Activated T-helper 1 cell treated with anti-CD3 and anti-CD28 coated beads, Interleukin-12 subunit alpha, Interleukin-12 subunit beta, Interleukin-2, Interleukin-4 antibody, amounts not matched to agents 30 ng/mL and 10 ng/mL and 1 ng/mL, durations not matched to agents 14 hours and 24 hours and 36 hours (primary cell): ENCODE measurements at regions not wholly inside any gene's neighbourhood (a gene's known extent, or its start where the extent isn't known, plus 50 kb on each side); places are given as distances from the start of the nearest gene placed in this dataset.

Experiments
- DNase-seq: peaks from one replicate; pipeline ENCODE4 v3.0.0; 2021; ENCODE audit warnings: low spot score
- H3K27ac Mint-ChIP-seq: one replicate; pipeline ENCODE4 v1.8.0; 2021; ENCODE audit warnings: mild to moderate bottlenecking, mixed read lengths
- H3K27me3 Mint-ChIP-seq: one replicate; pipeline ENCODE4 v1.8.0; 2022; ENCODE audit warnings: mild to moderate bottlenecking, moderate library complexity, mixed read lengths; ENCODE audit not compliant: insufficient read depth
- H3K36me3 Mint-ChIP-seq: one replicate; pipeline ENCODE4 v1.8.0; 2021; ENCODE audit warnings: low read depth, mixed read lengths
- H3K4me1 Mint-ChIP-seq: one replicate; pipeline ENCODE4 v1.8.0; 2021; ENCODE audit warnings: low read depth, mixed read lengths
- H3K4me3 Mint-ChIP-seq: one replicate; pipeline ENCODE4 v1.8.0; 2021; ENCODE audit warnings: mild to moderate bottlenecking, moderate library complexity, mixed read lengths
- H3K9me3 Mint-ChIP-seq: one replicate; pipeline ENCODE4 v1.8.0; 2021; ENCODE audit warnings: mixed read lengths
- intact Hi-C: fragments of 100-400 bp; cut with micrococcal nuclease; formaldehyde crosslinking; loops from one replicate; pipeline ENCODE4 v1.15.1; 2024

DNA sequence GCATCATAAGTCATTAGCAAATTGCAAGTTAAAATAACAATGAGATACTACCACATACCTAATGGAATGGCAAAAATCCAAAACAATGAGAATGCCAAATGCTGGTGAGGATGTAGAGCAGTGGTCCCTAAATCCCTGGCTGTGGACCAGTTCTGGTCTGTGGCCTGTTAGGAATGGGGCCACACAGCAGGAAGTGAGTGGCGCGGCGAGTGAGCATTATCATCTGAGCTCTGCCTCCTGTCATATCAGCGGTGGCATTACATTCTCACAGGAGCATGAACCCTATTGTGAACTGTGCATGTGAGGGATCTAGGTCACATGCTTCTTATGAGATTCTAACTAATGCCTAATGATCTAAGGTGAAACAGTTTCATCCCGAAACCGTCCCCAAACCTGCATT, 1694.4 kb downstream of the EFNB2 start:
- H3K27me3 Mint-ChIP-seq, result no peaks in the 10 kb centered on the region
- intact Hi-C loops, result no loop called here
- H3K36me3 Mint-ChIP-seq, result no peaks in the 10 kb centered on the region
- no peak for DNase-seq
- H3K9me3 Mint-ChIP-seq, result no peaks in the 10 kb centered on the region
- H3K4me3 Mint-ChIP-seq, result no peak overlapping the region
- no peaks in the 10 kb centered on the region for H3K4me1 Mint-ChIP-seq
- H3K27ac Mint-ChIP-seq, result no peak overlapping the region

DNA sequence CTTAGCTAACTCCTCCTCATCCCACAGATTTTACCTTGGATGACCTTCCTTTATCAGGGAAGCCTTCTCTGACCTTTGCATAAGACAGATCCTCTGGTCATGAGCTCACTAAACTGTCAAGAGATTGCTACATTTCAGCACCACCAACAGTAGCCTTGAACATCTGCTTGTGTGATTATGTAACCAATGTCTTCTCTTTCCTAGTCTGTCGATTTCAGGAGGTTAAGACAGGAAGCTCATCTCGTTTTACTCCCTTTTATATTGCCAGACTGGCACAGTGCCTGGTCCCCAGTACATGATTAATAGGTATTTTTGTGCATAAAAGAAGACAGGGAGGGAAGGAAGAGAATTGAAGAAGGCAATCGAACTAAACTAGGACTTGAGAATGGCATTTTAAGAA, 1697.7 kb downstream of the EFNB2 start:
- no peak overlapping the region for H3K27ac Mint-ChIP-seq
- DNase-seq, result no peak
- H3K36me3 Mint-ChIP-seq, result no peaks in the 10 kb centered on the region
- H3K4me3 Mint-ChIP-seq, result no peak overlapping the region
- H3K4me1 Mint-ChIP-seq, result no peaks in the 10 kb centered on the region
- H3K9me3 Mint-ChIP-seq, result no peaks in the 10 kb centered on the region
- H3K27me3 Mint-ChIP-seq, result no peaks in the 10 kb centered on the region
- intact Hi-C loops, result no loop called here

DNA sequence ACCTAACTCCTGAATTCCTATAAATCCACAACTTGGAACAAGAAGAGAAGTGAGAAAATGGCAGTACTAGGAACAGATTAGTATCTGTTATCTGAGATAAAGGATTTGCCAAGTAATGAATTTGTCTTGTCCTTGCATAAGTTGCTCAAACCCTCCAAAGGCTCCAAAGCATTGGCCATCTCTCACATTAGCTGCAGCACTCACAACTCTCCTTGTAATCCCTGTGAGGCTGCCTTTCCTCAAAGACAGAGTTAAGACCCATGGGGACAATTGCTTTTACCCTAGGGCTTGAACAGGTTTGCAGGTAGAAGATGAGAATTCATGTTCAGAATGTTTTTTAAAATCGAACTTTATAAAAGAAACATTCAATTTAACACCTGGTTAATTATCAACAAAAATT, 1702.2 kb downstream of the EFNB2 start:
- no peak overlapping the region for H3K4me3 Mint-ChIP-seq
- H3K36me3 Mint-ChIP-seq, result no peaks in the 10 kb centered on the region
- H3K27me3 Mint-ChIP-seq, result no peaks in the 10 kb centered on the region
- DNase-seq, result no peak
- H3K27ac Mint-ChIP-seq, result no peak overlapping the region
- intact Hi-C loops, result no loop called here
- H3K4me1 Mint-ChIP-seq, result no peaks in the 10 kb centered on the region
- H3K9me3 Mint-ChIP-seq, result no peaks in the 10 kb centered on the region

DNA sequence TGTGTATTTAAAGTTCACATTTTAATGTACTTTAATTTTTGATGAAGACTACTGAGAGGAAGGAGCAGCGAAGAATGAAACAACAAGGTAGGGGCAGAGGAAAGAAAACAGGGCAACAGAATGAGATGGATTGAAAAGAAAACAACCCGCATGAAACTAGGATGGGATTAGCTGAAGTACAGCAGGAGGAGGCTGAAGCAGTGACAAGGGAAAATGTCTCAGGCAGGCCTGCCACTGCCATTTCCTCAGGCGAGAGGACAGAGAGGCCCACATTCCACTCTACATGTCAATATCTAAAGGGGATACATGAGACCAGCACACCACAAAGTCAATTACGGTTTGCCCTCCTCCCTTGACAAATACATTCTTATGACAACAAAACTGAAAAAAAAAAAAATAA, 1703.2 kb downstream of the EFNB2 start:
- Mint-ChIP-seq H3K4me1 (no peaks in the 10 kb centered on the region), H3K36me3 (no peaks in the 10 kb centered on the region), H3K27me3 (no peaks in the 10 kb centered on the region), H3K27ac (no peak overlapping the region), H3K9me3 (no peaks in the 10 kb centered on the region), H3K4me3 (no peak overlapping the region)
- no peak for DNase-seq
- intact Hi-C loops, result no loop called here

DNA sequence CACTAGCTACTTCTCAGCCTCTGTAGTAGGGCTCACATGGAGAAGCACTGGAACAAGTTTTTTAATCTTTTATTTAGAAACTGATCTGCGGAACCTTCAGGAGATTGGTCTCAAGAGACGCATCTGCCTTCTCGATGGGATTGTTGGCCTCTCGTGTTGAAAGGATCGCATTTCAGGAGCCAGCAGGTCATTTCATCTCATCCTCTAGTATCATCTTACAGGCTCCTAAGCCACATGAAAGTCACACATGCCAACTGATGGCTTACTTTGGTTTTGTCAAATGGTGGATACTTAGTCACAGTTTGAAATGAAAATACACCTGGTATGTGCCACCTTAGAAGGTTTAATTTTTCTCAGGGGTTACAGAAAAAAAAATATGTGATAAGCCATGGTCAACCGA, 1703.6 kb downstream of the EFNB2 start:
- no peaks in the 10 kb centered on the region for H3K9me3 Mint-ChIP-seq
- no peak for DNase-seq
- no peak overlapping the region for H3K27ac Mint-ChIP-seq
- intact Hi-C loops, result no loop called here
- no peaks in the 10 kb centered on the region for H3K4me1 Mint-ChIP-seq
- no peaks in the 10 kb centered on the region for H3K27me3 Mint-ChIP-seq
- H3K4me3 Mint-ChIP-seq, result no peak overlapping the region
- no peaks in the 10 kb centered on the region for H3K36me3 Mint-ChIP-seq

DNA sequence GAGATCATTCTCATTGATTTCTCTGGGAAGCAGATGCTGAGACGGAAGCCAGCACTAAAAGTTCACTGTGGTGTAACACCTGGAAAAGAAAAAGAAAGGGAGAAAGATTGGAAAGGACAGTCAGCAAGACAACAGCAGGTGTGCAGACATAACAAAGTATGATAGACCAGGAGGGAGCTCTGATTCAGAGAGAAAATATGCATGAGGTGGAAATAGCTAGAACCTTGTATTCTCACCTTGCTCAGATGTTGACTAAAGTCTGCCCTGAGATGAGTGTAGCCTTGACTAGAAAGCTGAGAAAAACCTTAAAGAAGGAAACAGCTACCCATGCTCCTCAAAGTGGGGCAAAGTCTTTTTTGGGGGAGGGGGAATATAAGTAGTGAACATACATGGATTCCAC, 1711.8 kb downstream of the EFNB2 start:
- H3K9me3 Mint-ChIP-seq, result peaks cover 4% of the 10 kb centered on the region
- intact Hi-C loops, result no loop called here
- no peaks in the 10 kb centered on the region for H3K27me3 Mint-ChIP-seq
- DNase-seq, result no peak
- no peaks in the 10 kb centered on the region for H3K36me3 Mint-ChIP-seq
- H3K4me1 Mint-ChIP-seq, result no peaks in the 10 kb centered on the region
- no peak overlapping the region for H3K27ac Mint-ChIP-seq
- H3K4me3 Mint-ChIP-seq, result no peak overlapping the region

DNA sequence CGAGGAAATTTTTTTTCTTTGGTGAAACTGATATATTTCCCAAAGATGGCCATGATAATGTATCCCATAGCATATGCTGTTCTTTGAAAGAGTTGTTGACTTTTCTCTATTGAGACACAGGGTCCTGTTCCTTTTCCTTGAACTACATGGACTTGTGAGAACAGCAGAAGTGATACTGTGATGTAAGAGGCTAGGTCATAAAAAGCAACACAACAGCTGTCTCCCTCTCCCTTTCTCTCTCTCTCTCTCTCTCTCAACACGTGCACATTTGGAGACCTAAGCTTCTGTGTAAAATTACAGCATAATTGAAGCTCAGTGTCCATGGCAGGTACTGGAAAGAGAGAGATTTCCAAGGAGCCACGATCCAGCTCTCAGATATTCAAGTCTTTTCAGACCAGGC, 1712.4 kb downstream of the EFNB2 start:
- H3K4me1 Mint-ChIP-seq, result no peaks in the 10 kb centered on the region
- no peak for DNase-seq

DNA sequence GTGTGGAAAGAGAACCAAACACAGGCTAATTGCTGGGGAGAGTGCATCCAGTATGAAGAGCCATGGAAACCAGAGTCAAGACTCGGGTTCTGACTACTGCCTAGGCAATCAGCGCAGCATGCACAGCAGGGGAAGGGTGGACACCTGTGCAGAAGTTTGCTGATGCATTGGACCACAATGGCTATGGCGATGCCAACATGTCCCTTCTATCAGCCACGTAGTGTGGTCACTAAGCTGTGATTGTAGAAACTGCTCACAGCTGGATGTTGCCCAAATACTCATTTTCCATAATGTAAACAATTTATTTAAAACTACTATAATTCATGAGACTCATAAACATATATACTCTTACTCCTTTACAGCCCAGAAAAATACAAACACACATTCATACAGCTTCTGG, 1718.2 kb downstream of the EFNB2 start:
- H3K4me3 Mint-ChIP-seq, result no peak overlapping the region
- DNase-seq, result no peak
- H3K27ac Mint-ChIP-seq, result no peak overlapping the region
- H3K27me3 Mint-ChIP-seq, result no peaks in the 10 kb centered on the region
- intact Hi-C loops, result no loop called here
- H3K4me1 Mint-ChIP-seq, result no peaks in the 10 kb centered on the region
- H3K9me3 Mint-ChIP-seq, result no peaks in the 10 kb centered on the region
- no peaks in the 10 kb centered on the region for H3K36me3 Mint-ChIP-seq

More for the DNA sequence above, 1712.4 kb downstream of the EFNB2 start:
- no peaks in the 10 kb centered on the region for H3K36me3 Mint-ChIP-seq
- no peaks in the 10 kb centered on the region for H3K27me3 Mint-ChIP-seq
- no peak overlapping the region for H3K27ac Mint-ChIP-seq
- H3K4me3 Mint-ChIP-seq, result no peak overlapping the region
- intact Hi-C loops, result no loop called here
- peaks cover 4% of the 10 kb centered on the region for H3K9me3 Mint-ChIP-seq

DNA sequence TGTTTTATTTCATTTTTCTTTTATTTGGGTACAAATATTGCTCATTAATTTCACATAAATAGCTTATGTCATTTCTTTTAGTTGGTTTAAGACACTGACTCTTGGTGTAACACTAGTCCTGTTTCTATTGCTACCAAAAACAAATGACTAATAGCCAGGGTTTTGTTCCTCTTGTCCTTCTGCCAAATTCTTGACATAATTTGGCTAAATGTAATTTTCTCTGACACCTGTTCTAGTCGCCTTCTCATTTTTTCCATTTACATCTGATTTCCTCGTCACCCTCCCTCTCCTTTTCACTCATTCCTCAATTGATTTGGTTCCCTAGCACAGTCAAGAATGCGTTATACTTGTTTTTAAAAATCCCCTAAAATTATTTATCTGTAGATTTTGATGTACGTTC, 1718.7 kb downstream of the EFNB2 start:
- Mint-ChIP-seq H3K9me3 (no peaks in the 10 kb centered on the region), H3K4me1 (no peaks in the 10 kb centered on the region), H3K36me3 (no peaks in the 10 kb centered on the region), H3K27ac (no peak overlapping the region), H3K4me3 (no peak overlapping the region), H3K27me3 (no peaks in the 10 kb centered on the region)
- intact Hi-C loops, result no loop called here
- DNase-seq, result no peak

DNA sequence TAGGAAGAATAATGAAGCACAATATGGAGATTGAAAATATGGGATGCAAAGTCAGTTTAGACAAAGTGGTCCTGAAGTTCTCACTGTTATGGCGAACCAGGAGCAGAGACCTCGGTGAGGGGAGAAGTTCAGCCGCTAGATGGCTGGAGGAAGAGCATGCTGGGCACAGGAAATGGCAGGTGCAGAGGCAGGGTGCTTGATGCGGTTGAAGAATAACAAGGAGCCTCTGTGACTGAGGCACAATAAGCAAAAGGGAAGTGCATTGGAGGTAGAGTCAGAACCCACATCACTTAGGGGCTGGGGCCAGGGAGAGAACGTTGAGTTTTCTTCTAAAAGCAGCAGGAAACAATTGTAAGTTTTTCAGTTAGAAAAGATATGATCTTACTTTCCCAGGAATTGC, 1725.2 kb downstream of the EFNB2 start:
- no peak overlapping the region for H3K27ac Mint-ChIP-seq
- no peak for DNase-seq

DNA sequence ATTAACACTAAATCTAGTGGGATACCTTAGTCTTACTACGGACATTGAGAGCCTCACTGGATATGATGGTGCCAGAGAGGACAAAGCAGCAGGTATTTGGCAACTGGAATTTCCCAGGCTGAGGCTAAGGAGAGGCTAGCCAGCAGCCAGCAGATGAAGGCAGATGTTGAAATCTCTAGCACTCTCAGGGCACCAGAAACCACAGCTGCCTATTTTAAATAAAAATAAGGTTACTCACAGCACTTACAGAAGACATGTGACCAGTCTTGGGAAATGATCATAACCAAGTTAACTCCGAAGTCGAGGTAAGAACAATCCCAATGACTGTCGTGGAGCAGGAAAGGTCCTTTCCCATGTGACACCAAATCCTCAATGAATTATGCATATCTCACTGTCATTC, 1726.0 kb downstream of the EFNB2 start:
- no peaks in the 10 kb centered on the region for H3K36me3 Mint-ChIP-seq
- no peaks in the 10 kb centered on the region for H3K4me1 Mint-ChIP-seq
- no peaks in the 10 kb centered on the region for H3K9me3 Mint-ChIP-seq
- no peaks in the 10 kb centered on the region for H3K27me3 Mint-ChIP-seq
- H3K27ac Mint-ChIP-seq, result no peak overlapping the region
- no peak overlapping the region for H3K4me3 Mint-ChIP-seq
- no peak for DNase-seq
- intact Hi-C loops, result no loop called here

More for the DNA sequence above, 1725.2 kb downstream of the EFNB2 start:
- H3K4me1 Mint-ChIP-seq, result no peaks in the 10 kb centered on the region
- H3K27me3 Mint-ChIP-seq, result no peaks in the 10 kb centered on the region
- intact Hi-C loops, result no loop called here
- H3K36me3 Mint-ChIP-seq, result no peaks in the 10 kb centered on the region
- no peaks in the 10 kb centered on the region for H3K9me3 Mint-ChIP-seq
- H3K4me3 Mint-ChIP-seq, result no peak overlapping the region

DNA sequence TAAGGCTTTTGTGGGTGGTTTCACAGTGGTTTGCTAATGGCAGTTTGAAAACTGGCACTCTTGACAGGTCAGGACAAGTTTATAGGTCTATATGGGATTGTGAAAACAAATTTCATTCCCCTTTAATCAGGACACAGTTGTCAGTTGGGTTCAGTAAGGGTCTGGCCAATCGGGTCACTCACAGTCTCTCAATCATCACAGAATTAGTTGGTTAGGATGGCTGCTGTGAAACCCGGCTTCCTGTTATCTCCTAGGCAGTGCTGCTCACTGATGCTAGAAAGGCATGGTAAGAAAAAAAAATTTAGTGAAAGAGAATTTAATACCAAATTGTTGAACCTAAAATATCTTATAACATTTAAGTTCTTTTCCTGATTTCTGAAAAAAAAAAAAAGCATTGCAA, 1730.1 kb downstream of the EFNB2 start:
- no peaks in the 10 kb centered on the region for H3K36me3 Mint-ChIP-seq
- DNase-seq, result no peak
- H3K27me3 Mint-ChIP-seq, result no peaks in the 10 kb centered on the region
- no peak overlapping the region for H3K27ac Mint-ChIP-seq
- no peak overlapping the region for H3K4me3 Mint-ChIP-seq
- H3K4me1 Mint-ChIP-seq, result no peaks in the 10 kb centered on the region
- no peaks in the 10 kb centered on the region for H3K9me3 Mint-ChIP-seq
- intact Hi-C loops, result no loop called here

DNA sequence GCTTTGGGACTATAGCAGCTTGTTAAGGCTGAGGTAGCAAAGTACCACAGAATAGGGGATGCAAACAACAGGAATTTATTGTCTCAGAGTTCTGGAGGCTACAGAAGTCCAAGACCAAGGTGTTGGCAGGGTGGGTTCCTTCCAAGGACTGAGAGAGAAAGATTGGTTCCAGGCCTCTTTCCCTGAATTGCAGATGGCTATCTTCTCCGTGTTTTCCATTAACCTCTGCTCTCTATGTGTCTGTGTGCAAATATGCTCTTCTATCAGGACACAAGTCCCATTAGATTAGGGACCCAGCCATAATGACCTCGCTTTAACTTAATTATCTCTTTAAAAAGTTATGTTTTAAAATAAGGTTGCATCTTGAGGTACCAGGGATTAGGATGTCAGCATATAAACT, 1732.9 kb upstream of the SLC10A2 start:
- H3K36me3 Mint-ChIP-seq, result no peaks in the 10 kb centered on the region

DNA sequence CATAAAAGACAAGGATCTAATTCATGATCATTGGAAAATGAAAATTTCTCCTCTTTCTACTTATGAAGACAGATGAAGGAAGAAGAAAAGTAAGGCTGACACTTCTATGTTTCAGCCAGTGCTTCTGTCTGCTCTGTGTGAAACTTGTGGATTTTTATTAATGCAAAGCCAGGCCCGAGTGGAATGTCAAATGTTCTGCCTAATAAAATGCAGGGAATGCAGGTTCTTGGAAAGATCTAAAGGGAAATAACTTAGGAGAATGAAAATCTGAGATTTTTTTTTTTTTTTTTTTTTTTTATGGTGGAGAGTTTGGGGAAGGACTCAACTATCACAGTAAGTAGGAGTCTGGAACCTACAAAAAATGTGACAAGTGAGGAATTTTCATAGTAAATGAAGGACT, 1732.3 kb upstream of the SLC10A2 start:
- no peaks in the 10 kb centered on the region for H3K36me3 Mint-ChIP-seq
- no peak overlapping the region for H3K27ac Mint-ChIP-seq
- H3K4me1 Mint-ChIP-seq, result no peaks in the 10 kb centered on the region
- no peaks in the 10 kb centered on the region for H3K9me3 Mint-ChIP-seq
- no peak overlapping the region for H3K4me3 Mint-ChIP-seq
- H3K27me3 Mint-ChIP-seq, result no peaks in the 10 kb centered on the region
- no peak for DNase-seq
- intact Hi-C loops, result no loop called here

More for the DNA sequence above, 1732.9 kb upstream of the SLC10A2 start:
- Mint-ChIP-seq H3K27me3 (no peaks in the 10 kb centered on the region), H3K4me1 (no peaks in the 10 kb centered on the region), H3K27ac (no peak overlapping the region), H3K4me3 (no peak overlapping the region), H3K9me3 (no peaks in the 10 kb centered on the region)
- no peak for DNase-seq
- intact Hi-C loops, result no loop called here
